ENCODE measurements at regions not wholly inside any gene's neighbourhood (a gene's known extent, or its start where the extent isn't known, plus 50 kb on each side); places are given as distances from the start of the nearest gene placed in this dataset.
"Not testable (repeated sequence)": the region's sequence is repeated elsewhere in the genome, so short reads cannot be mapped to it uniquely, and the experiment has no call there.

DNA sequence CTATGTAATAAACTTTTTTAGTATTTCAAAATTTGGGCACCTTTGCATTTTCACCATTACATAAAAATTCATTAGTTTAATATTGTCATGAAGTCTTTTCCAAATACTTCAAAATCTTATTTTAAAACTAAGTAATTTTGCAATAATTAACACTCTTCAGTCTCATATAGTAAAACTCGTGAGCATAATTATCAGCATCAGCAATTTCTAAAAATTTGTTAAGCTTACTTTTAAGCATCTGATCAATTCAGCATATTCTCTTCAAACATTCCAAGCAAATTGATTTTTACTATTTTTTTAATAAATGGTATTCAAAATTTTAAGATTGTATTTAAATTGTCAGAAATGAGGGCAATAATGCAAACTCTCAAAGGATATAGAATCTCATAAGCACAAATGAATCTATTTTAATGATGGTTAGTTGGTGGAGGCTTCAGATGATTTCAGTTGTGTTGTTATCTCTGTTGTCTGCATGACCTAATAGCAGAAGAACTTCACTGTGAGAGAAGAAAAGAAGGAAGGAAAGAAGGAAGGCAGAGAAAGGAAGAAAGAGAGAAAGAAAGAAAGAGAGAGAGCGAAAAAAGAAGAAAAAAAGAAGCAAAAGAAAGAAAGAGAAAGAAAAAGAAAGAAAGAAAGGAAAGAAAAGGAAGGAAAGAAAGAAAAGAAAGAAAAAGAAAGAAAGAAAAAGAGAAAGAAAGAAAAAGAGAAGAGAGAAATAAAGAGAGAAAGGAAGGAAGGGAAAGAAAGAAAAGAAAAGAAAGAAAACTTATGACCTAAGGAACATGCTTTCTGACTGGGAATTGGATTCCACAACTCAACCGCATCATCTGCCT lies 860.5 kb downstream of the NCAM2 start:
- no peak for DNase-seq (ENCODE audit: low read depth)

GRCh38 chr21:21860888-21861287 lies 862.7 kb downstream of the NCAM2 start:
- no peak for DNase-seq (ENCODE audit: low read depth)

GRCh38 chr21:21864321-21864840 lies 866.2 kb downstream of the NCAM2 start:
- DNase-seq (ENCODE audit: low read depth), result no peak

DNA sequence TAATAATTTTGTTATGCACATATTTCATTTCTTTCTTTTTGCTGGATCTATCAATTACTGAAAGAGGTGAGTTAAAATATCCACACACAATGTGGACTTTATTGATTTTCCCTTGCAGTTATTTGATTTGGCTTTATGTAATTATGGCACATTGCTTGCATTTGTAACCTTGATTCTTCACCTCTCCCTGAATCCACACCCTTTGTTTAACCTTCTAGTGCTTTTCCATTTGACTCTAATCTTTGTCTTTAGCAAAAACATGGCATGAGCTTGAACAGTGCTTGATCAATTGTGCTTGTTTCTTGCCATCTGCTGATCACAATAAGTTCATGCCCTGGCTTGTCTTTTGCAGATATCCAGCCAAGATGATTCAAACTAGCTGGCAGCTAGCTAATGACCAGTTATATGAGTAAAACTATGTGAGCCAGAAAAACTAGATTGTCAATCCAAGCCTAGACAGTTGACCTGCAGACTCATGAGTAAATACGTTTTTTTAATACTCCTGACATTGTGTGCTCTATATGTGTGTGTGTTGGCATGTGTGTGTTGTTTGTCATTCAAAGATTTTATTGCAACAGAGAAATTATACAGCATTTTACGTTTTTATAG lies 899.2 kb downstream of the NCAM2 start:
- peak; percentile 7 for DNase-seq (ENCODE audit: low read depth)

DNA sequence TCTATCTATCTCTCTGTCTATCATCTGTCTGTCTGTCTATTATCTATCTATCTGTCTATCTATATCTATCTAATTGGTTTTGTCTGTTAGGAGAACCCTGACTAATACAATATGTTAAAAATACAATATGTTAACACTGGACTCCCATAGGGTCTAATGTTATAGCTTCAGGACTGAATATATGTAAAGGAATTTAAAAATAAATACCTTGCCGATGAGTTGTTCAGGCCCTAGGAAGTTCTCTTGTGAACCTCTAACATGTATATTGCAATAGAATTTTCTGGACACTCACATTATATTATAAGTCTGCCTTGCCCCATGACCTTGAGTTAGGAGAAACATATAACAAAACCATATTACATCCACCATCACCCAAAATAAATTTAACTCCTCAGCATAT lies 900.6 kb downstream of the NCAM2 start:
- DNase-seq (ENCODE audit: low read depth), result no peak

DNA sequence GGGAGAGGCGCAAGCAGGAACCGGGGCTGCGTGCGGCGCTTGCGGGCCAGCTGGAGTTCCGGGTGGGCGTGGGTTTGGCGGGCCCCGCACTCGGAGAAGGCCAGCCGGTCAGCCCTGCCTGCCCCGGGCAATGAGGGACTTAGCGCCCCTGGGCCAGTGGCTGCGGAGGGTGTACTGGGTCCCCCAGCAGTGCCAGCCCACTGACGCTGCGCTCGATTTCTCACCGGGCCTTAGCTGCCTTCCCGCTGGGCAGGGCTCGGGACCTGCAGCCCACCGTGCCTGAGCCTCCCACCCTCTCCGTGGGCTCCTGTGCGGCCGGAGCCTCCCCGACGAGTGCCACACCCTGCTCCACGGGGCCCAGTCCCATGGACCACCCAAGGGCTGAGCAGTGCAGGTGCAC lies 904.2 kb downstream of the NCAM2 start:
- DNase-seq (ENCODE audit: low read depth), result not testable (repeated sequence)

- DNase-seq (ENCODE audit: low read depth), result no peak
Observed at GRCh38 chr21:21907271-21907670, 909.1 kb downstream of the NCAM2 start.

DNA sequence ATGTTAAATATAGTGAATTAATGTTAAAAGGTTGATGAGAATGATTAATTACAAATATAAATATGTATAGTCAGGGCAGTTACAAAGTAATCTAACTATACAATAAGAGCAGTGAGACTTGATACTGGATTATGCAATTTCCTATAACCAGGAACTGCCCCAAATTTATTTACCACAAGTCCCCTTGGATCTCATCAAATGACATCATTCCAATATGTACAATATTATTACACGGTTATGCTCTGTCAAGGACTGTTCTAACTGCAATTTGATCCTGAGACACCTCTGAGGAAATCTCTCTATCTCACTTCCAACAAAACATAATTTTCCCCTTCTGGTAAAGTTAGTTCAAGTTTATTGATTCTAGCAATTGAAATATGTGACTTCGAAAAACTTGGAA lies 917.6 kb downstream of the NCAM2 start:
- no peak for DNase-seq (ENCODE audit: low read depth)

- DNase-seq (ENCODE audit: low read depth), result no peak
Observed at GRCh38 chr21:21921410-21922232, 923.4 kb downstream of the NCAM2 start.

GRCh38 chr21:21929226-21929625 lies 931.0 kb downstream of the NCAM2 start:
- no peak for DNase-seq (ENCODE audit: low read depth)

DNA sequence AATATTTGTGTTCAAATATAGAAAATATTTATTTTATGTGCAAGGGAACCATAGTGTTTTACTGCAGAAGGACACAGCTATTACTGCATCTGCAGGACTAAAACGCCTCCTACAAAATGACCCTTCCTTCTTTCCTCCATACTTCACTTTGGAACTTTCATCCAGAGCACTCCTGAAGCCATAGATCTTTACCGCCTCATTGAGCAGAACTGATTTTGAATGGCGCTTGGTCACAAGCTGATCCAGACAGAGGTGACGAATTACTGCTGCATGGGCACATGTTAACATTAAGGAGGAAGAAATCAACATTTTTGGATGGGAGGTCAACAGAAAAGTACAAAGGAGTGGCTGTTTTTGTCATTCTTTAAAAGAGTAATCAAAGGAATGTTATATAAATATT lies 931.6 kb downstream of the NCAM2 start:
- no peak for DNase-seq (ENCODE audit: low read depth)

- DNase-seq (ENCODE audit: low read depth), result no peak
Observed at GRCh38 chr21:21952566-21952965, 954.4 kb downstream of the NCAM2 start.

DNA sequence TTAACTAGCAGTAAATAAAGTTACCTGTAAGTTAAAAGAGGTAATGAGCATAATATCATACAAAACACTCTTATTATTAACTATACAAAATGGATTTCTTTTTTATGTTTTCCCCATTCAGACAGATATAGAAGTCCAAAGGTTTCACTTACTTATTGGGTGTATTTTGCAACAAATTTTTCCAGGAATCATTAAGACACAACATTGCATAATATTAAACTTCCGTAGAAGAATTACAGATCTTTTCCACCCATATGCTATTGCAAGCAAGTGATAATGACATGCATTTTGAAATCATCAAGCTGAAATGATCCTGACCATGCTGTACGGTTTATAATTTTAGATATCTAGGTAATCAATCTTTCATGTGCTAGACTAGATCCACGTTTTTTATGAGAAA lies 957.0 kb downstream of the NCAM2 start:
- DNase-seq (ENCODE audit: low read depth), result no peak

DNA sequence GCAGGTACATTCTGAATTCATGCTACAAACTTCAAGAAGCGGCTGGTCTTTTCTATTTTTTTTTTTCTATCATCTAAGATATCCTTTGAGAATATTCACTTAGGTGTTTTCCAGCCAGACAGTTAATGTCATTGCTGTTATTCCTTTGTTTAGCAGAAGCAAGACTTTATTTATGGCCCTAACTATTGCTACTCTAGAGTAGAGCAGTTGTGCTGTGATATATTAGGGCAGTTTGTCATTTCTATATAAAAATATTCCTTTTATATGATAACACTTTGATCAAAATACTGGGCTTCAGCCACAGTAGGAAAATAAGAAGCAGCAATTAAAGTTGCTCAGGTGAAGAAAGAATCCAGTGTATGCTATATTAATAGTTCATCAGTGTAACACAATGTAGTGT lies 959.3 kb downstream of the NCAM2 start:
- no peak for DNase-seq (ENCODE audit: low read depth)

GRCh38 chr21:21963911-21964310 lies 965.7 kb downstream of the NCAM2 start:
- DNase-seq (ENCODE audit: low read depth), result no peak

- no peak for DNase-seq (ENCODE audit: low read depth)
Observed at GRCh38 chr21:21968810-21969209, 970.6 kb downstream of the NCAM2 start.

- no peak for DNase-seq (ENCODE audit: low read depth)
Observed at GRCh38 chr21:21969211-21969610, 971.0 kb downstream of the NCAM2 start.

GRCh38 chr21:21971384-21971783 lies 973.2 kb downstream of the NCAM2 start:
- DNase-seq (ENCODE audit: low read depth), result no peak

GRCh38 chr21:21973806-21974205 lies 975.6 kb downstream of the NCAM2 start:
- DNase-seq (ENCODE audit: low read depth), result no peak

GRCh38 chr21:21996891-21997290 lies 998.7 kb downstream of the NCAM2 start:
- no peak for DNase-seq (ENCODE audit: low read depth)

- no peak for DNase-seq (ENCODE audit: low read depth)
Observed at GRCh38 chr21:21997390-21998333, 999.5 kb downstream of the NCAM2 start.

DNA sequence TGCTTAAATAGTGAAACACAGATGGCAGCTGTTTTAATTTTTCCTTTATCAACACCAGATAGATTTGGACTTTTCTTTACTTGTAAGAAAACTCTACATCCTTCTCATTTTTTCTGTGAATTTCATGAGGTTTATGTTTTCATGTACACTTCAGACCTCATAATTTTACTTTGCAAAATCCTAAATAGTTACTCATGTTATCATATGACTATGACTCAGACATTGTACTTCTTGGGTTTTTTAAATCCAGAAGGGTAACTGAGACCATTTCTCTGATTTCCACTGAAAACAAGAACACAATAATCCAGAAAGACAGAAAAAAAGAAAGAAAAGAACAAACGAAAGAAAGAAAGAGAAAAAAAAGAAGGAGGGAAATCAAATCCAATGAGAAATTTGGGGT lies 1021.6 kb downstream of the NCAM2 start:
- no peak for DNase-seq (ENCODE audit: low read depth)

Data from stromal cell of bone marrow (primary cell).